ENCODE measurements at regions not wholly inside any gene's neighbourhood (a gene's known extent, or its start where the extent isn't known, plus 50 kb on each side); places are given as distances from the start of the nearest gene placed in this dataset.

DNA sequence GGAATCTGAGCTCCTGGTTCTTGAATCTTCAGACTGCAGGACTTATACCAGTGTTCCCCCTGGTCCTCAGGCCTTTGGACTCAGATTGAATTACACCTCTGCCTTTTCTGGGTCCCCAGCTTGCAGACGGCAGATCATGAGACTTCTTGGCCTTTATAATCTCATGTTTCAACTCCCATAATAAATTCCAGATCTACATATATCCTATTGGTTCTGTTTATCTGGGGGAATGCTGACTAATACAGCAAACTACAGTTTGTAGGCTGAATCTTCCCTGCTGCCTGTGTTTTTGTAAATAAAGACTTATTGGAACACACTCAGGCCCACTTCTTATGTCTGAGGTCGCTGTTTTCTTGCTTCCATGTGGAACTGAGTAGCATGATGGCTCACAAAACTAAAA lies 184.7 kb downstream of the HDGFL1 start:
- no peak overlapping the region for H3K4me2 ChIP-seq (ENCODE audit: low read depth, low read length)
- DNase-seq, result peak; percentile 87

More for the DNA sequence above, 184.7 kb downstream of the HDGFL1 start:
- no peaks in the 10 kb centered on the region for H4K20me1 ChIP-seq (ENCODE audit: insufficient read depth, low read length)
- peak overlapping the region; percentile 31; the same call in 1 of the 2 replicates for H2BK20ac ChIP-seq (ENCODE audit: low read depth, low read length)
- no peak overlapping the region for H4K5ac ChIP-seq (ENCODE audit: low read depth, low read length)
- H2BK15ac ChIP-seq (ENCODE audit: low read depth, low read length), result no peak overlapping the region
- peak overlapping the region; percentile 34; the same call in 1 of the 2 replicates for H3K18ac ChIP-seq (ENCODE audit: low read depth, low read length)
- peak overlapping the region; percentile 53; the same call in 1 of the 2 replicates for H2BK120ac ChIP-seq (ENCODE audit: low read depth, low read length)
- H3K14ac ChIP-seq (replicated peaks; ENCODE audit: low read depth, low read length), result peak overlapping the region; percentile 42; the same call in 1 of the 2 replicates
- no peaks in the 10 kb centered on the region; the same call in 1 of the 2 replicates for H3K9me3 ChIP-seq (ENCODE audit: control insufficient read depth, insufficient read depth, low read length)
- in situ Hi-C loops (cut with MboI; ENCODE audit: low sequenced_read_pairs) (no loop called here), intact Hi-C loops (cut with micrococcal nuclease) (loop anchor here (10.0 kb wide), 1 partner anchor 121 kb away; no protein-coding TSS in a partner anchor), dilution Hi-C loops (cut with HindIII; ENCODE audit: low sequenced_read_pairs, unreplicated experiment) (no loop called here)
- no peak overlapping the region for H3K9ac ChIP-seq (ENCODE audit: low read depth, low read length)
- H2AFZ ChIP-seq (replicated peaks; ENCODE audit: low read length, poor library complexity), result no peak overlapping the region
- TF ChIP-seq SMC3 (IDR thresholded peaks at IDR 0.05; ENCODE audit: low read depth, low read length) (no peak), RCOR1 (IDR thresholded peaks at IDR 0.05; ENCODE audit: insufficient replicate concordance, low read length) (no peak), MAZ (IDR thresholded peaks at IDR 0.05; ENCODE audit: borderline replicate concordance, low read depth, low read length) (no peak), NFE2L2 (IDR thresholded peaks at IDR 0.05; ENCODE audit: low read depth, low read length) (no peak), CEBPB (IDR thresholded peaks at IDR 0.05; ENCODE audit: low read depth, low read length) (no peak), POLR2A (IDR thresholded peaks at IDR 0.05; ENCODE audit: low read depth, low read length) (no peak), RAD21 (IDR thresholded peaks at IDR 0.05; ENCODE audit: low read length) (no peak)
- TF ChIP-seq, protein P1, sequence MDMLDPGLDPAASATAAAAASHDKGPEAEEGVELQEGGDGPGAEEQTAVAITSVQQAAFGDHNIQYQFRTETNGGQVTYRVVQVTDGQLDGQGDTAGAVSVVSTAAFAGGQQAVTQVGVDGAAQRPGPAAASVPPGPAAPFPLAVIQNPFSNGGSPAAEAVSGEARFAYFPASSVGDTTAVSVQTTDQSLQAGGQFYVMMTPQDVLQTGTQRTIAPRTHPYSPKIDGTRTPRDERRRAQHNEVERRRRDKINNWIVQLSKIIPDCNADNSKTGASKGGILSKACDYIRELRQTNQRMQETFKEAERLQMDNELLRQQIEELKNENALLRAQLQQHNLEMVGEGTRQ (IDR thresholded peaks at IDR 0.05; ENCODE audit: low read depth, low read length), result no peak
- WGBS, 2 experiments (ENCODE audit: extremely low coverage in 2 of 2, insufficient read length in 1 of 2), result no CpG with 5 or more reads among the region's 2 CpGs
- CTCF ChIA-PET, result interaction anchor here (0.5 kb wide), 1 partner anchor 244 kb away, joined by 3 read pairs; no protein-coding TSS in a partner anchor
- 0 out of 2 replicates have a peak, but pooled peaks cover 3% of the 10 kb centered on the region for H3K9me1 ChIP-seq (ENCODE audit: insufficient read depth, low read length)
- H4K91ac ChIP-seq (ENCODE audit: insufficient read depth, low read depth, low read length), result no peak overlapping the region
- H3K36me3 ChIP-seq (ENCODE audit: control insufficient read depth, insufficient read depth, low read length), result no peaks in the 10 kb centered on the region
- H3K23ac ChIP-seq (ENCODE audit: low read depth, low read length), result no peak overlapping the region
- no peak overlapping the region for H2AK5ac ChIP-seq (ENCODE audit: low read depth, low read length)
- no peak overlapping the region for H3K4me3 ChIP-seq (ENCODE audit: insufficient read depth, low read depth, low read length)
- peaks cover 5% of the 10 kb centered on the region; the same call in 1 of the 2 replicates for H3K4me1 ChIP-seq (ENCODE audit: control insufficient read depth, insufficient read depth, low read length)
- ATAC-seq (ENCODE audit: low read depth), result peak; percentile 93
- no peak overlapping the region for H2BK5ac ChIP-seq (ENCODE audit: low read depth, low read length, poor library complexity, severe bottlenecking)
- H3K56ac ChIP-seq (ENCODE audit: extremely low read depth, insufficient read depth, low read length), result no peak overlapping the region
- no peak overlapping the region for H3K27ac ChIP-seq (ENCODE audit: insufficient read depth, low read length)
- POLR2A ChIA-PET (ENCODE audit: unreplicated experiment), result no interaction called here
- H3K27me3 ChIP-seq (ENCODE audit: control insufficient read depth, insufficient read depth, low read length), result no peaks in the 10 kb centered on the region
- BruUV-seq (replicated peaks), result no TSS peak
- H2AK9ac ChIP-seq (replicated peaks; ENCODE audit: low read depth, low read length, poor library complexity), result no peak overlapping the region
- no peaks in the 10 kb centered on the region for H3K79me1 ChIP-seq (ENCODE audit: low read depth in 1 of 2, low read length in 2 of 2)
- peak overlapping the region in 1 of 2 experiments; percentile 32; a peak in 2 of 4 replicates for H4K8ac ChIP-seq (ENCODE audit: low read depth in 2 of 2, low read length in 2 of 2)
- H3K4ac ChIP-seq (ENCODE audit: low read depth, low read length), result no peak overlapping the region; the same call in 1 of the 2 replicates
